GM20000 (cell line): ENCODE measurements at regions not wholly inside any gene's neighbourhood (a gene's known extent, or its start where the extent isn't known, plus 50 kb on each side); places are given as distances from the start of the nearest gene placed in this dataset.

ENCODE experiments used
- DNase-seq: peaks from one replicate; pipeline ENCODE4 v3.0.0; 2012; ENCODE audit warnings: low spot score
- TF ChIP-seq, protein P1 (sequence below): IDR thresholded peaks from 2 replicates; pipeline ENCODE4 v1.5.1; 2012; ENCODE audit warnings: mild to moderate bottlenecking, control low read depth; ENCODE audit errors: extremely low read depth, missing control alignments

DNA sequence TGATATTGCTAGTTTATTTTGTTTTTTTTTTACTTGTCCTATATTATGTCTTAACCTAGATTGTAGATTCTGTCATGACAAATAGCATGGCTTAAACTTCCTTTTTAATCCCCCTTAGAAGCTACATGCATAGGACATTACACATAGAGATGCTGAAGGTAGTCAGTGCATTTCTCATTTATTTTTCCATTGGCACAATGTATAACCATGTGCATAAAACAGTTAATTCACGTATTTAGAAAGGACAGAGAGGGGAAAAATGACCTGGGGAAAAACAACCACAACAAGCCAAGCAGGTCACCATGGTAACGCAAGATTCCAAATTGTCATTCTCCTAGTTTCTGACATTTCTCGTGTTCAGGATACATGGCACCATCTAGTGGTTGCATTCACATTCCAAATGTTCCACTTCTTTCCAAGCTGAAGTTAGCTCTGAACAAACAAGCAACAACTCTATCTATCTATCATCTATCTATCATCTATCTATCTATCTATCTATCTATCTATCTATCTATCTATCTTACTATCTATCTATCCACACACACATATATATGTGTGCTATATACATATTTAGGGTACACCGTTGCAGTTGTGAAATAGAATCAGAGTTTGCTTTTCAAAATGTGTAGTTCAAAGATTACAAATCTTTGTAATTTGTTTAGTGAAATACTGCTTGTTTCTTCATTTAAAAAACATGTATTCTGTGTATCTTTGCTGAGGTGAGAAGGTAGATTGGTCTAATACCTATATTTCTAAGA is 487.2 kb upstream of the ST8SIA4 start:
- TF ChIP-seq, protein P1, sequence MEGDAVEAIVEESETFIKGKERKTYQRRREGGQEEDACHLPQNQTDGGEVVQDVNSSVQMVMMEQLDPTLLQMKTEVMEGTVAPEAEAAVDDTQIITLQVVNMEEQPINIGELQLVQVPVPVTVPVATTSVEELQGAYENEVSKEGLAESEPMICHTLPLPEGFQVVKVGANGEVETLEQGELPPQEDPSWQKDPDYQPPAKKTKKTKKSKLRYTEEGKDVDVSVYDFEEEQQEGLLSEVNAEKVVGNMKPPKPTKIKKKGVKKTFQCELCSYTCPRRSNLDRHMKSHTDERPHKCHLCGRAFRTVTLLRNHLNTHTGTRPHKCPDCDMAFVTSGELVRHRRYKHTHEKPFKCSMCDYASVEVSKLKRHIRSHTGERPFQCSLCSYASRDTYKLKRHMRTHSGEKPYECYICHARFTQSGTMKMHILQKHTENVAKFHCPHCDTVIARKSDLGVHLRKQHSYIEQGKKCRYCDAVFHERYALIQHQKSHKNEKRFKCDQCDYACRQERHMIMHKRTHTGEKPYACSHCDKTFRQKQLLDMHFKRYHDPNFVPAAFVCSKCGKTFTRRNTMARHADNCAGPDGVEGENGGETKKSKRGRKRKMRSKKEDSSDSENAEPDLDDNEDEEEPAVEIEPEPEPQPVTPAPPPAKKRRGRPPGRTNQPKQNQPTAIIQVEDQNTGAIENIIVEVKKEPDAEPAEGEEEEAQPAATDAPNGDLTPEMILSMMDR, result peak; percentile 18

DNA sequence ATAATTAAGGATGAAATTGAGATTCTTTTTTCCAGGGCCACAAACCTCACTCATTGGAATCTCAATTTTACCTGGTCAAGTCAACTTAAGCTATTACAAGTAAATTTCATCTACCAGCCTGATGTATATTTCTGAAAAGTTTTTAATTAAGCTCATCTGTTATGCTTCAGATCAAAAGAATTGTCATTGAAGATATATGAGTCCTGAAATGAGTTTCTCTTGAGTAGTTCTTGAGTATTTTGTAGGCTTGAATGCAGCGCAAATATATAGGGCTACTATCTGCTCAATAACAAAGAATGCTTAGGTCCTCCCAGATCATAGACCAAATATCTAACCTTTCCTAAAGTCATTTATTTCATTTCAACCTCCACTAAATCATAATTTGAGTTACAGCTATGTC is 482.2 kb upstream of the ST8SIA4 start:
- DNase-seq, result no peak
- TF ChIP-seq, protein P1, result no peak

More for the DNA sequence above, 487.2 kb upstream of the ST8SIA4 start:
- peak; percentile 2 for DNase-seq

DNA sequence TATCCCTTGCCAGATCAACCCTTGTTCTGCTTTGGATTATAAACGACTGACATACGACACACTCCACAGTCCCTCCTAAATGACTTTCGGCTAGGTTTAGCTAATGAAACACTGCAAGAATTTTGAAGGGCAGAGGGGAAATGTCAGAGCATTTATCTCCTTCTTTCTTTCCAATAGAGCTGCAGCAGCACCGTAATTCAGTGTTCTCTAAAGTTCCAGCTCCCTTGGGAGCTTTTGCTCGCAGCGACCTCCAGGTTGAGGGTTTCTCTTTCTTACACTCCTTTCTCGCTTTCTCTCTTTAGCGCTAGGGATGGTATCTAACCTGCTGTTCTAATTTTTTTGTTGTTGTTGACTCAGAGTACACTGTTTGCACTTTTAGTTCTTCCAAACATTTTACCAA is 467.1 kb upstream of the ST8SIA4 start:
- TF ChIP-seq, protein P1, result no peak

DNA sequence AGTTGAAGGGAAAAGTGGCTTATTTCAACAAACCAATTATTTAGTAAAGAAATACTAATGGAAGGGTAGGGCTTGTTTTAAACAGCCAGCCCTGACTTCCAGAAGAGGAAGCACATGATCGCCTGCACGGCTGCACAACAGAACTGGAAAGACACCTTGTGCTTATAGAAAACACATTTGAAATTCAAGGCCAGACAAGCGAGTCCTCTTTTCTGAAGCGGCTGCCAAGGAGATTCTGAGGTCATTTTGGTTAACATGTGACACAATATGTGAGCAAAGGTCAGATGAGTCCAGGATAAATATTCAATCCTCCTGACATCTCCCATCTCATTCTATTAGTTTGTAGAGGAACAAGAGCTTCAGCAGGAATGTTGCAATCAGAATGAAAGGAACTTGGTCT is 461.4 kb upstream of the ST8SIA4 start:
- DNase-seq, result no peak
- TF ChIP-seq, protein P1, result no peak

More for the DNA sequence above, 467.1 kb upstream of the ST8SIA4 start:
- DNase-seq, result no peak

DNA sequence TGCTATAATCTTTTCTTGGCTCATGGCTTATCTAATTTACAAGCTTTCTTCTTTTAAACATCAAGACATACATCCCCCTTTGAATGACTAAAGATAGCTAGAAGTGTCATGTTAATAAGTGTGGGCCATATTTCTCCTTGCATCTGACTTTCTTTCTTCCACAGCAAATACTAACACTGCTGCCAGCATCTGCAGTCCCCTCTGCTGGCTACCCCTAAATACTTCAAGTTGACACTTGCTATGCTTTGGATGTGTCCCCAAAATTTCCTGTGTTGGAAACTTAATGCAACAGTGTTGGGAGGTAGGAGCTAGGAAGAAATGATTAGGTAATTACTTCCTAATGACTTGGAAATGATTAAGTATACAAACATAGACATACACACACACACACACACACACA is 459.0 kb upstream of the ST8SIA4 start:
- TF ChIP-seq, protein P1, result no peak
- DNase-seq, result no peak

DNA sequence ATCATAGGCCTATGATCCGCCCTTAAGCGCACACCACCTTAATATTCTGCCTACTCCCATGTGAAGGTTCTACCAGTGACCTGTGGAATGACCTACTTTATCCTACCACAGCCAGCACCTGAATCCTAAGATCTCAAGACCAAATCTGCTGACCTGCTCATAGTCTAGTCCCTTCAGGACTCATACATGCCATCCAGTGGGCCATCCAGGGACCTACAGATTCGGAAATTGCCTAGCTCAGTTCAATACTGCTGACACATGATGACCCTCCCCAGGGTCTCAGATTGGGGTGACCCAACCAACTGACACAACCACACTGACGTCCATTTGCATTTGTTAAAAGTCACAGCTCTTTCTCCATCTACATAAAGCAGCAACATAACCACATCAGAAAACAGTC is 443.8 kb upstream of the ST8SIA4 start:
- TF ChIP-seq, protein P1, result no peak
- DNase-seq, result no peak

DNA sequence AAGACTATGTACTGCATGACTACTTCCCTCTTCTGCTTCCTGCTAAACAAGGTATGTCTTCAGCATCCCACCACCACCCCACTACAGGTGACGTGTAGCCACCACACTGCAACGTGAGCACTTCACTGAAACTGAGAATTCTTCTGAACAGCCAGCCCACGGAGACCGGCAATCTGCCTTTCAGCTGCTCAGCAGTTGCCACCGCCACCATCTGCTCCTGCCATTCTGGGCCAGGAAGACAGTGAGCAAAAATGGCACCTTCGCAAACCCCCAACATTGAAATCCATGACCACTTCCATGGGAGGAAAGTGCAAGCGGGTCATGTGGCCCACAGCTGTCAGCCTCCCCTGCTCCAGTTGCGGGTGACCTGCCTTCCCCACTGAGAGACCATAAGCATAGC is 443.4 kb upstream of the ST8SIA4 start:
- TF ChIP-seq, protein P1, result no peak
- DNase-seq, result no peak
